NOMO-1 (cell line): ENCODE measurements at regions not wholly inside any gene's neighbourhood (a gene's known extent, or its start where the extent isn't known, plus 50 kb on each side); places are given as distances from the start of the nearest gene placed in this dataset.
"Not testable (repeated sequence)": the region's sequence is repeated elsewhere in the genome, so short reads cannot be mapped to it uniquely, and the experiment has no call there.

Experiments
- DNase-seq, 2 experiments: peaks; one replicate each; lab custom pipeline; 2025; ENCODE audit not compliant: unreplicated experiment in 2 of 2; lab: John Stamatoyannopoulos, UW

DNA sequence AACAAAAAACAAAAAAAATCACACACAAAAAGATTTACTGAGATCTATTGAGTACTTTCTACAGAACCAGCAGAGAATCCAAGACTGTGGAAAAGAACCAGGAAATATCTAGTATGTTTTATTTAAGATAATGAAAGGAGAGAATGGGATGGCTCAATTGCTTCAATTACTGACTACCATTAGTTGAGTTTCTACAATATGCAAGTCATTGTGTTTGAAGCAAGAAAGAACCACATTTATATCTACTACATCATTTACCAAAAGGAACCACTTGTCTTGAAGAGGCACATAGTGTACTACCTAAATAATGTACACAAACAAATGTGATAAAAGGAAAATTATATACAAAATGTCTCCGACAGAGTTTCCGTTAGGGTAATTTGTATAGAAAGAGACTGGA lies 325.9 kb upstream of the TNC start:
- no peak for DNase-seq

- no peak for DNase-seq
Observed at GRCh38 chr9:115444959-115445358, 327.0 kb upstream of the TNC start.

GRCh38 chr9:115445655-115446054 lies 327.7 kb upstream of the TNC start:
- DNase-seq, result no peak

DNA sequence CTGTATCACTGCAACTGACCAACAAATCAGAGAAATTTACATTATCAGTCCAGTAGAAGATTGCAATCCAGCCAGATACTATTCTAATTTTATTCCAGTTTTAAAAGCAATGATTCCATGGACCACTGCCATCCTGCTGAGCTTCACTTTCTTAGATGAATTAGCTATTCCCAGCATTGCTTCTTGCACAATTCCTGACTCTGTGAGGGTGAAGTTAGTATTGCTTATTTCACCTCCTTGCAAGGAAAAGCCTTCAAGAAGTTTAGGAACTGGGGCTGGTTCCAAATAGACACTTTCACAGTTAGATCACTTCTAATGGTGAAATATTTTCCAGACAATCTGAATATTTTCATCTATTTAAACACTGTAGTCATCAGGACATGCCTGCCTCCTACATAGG lies 338.6 kb upstream of the TNC start:
- DNase-seq, result no peak

GRCh38 chr9:115461280-115461679 lies 343.3 kb upstream of the TNC start:
- DNase-seq, result no peak

- DNase-seq, result no peak
Observed at GRCh38 chr9:115462623-115463022, 344.7 kb upstream of the TNC start.

DNA sequence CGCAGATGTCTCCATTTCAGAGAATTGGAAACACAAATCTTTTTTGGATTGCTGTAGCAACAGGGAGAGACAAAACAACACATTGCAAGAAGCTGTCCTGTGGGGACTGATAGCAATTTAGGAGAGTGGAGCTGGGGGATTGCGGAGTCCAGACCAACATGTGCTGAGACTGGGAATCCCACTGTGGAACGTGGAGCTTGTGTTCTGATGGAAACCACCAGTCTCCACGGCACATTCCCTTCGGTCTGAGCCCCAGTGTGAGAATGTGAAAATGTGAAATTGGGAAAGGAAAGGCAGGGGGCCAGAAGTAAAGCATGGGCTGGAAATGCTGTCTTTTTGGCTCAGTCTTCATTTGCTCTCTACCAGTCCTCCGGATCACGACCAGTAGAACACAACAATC lies 348.8 kb upstream of the TNC start:
- no peak for DNase-seq

DNA sequence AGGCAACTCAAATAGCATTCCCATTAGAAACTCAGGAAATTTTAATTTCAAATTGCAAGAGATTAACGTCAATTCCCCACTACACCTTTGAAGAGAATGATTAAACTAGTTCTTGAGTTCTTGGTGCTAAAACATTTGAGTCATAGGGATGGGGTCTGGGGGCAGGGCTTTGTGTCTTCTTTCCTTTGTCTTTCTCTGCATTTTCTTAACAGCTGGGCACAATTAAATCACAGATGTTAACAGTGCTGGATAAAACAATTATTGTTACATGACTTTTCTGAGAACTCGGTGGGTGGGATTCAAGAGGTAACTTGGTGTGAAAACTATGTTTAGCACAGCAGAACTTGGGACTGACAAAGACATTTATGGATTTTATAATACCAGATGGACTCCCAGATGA lies 351.9 kb upstream of the TNC start:
- DNase-seq, result no peak

DNA sequence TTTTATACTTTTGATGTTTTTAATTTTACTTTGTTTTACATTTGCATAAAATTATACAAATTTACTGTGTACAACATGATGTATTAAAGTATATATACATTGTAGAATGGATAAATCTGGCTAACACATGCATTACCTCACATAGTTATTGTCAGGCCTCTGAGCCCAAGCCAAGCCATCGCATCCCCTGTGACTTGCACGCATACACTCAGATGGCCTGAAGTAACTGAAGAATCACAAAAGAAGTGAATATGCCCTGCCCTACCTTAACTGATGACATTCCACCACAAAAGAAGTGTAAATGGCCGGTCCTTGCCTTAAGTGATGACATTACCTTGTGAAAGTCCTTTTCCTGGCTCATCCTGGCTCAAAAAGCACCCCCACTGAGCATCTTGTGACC lies 355.1 kb upstream of the TNC start:
- DNase-seq, result not testable (repeated sequence)

GRCh38 chr9:115481769-115482168 lies 363.8 kb upstream of the TNC start:
- no peak for DNase-seq

- DNase-seq, result no peak
Observed at GRCh38 chr9:115482747-115483146, 364.8 kb upstream of the TNC start.

GRCh38 chr9:115492869-115493268 lies 374.9 kb upstream of the TNC start:
- no peak for DNase-seq

- no peak for DNase-seq
Observed at GRCh38 chr9:115494393-115494792, 376.4 kb upstream of the TNC start.

DNA sequence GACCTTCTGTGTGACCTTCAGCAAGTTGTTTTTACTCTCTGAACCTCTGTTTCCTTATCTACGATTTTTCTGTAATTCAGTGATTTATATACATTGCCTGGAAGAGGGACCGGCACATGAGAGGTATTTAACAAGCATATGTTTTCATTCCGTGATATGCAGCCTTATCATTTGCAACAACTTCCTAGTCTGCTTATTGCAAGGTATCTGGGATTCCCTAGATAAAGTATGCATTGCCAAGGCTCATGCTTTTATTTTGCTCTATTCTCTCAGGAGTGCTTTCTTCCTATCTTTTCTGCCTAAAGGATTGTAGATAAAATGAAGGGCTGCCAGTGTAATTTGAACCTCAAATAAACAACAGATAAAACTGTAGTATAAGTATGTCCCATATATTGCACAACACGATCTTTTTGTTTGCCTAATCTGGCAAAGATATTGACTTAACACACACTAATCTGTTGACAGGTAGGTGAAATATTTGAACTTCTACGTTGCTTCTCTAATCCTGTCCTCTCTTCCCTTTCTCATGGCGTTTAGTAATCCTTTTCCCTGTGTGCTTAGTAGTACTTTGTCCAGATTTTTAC lies 377.2 kb upstream of the TNC start:
- DNase-seq, result no peak

DNA sequence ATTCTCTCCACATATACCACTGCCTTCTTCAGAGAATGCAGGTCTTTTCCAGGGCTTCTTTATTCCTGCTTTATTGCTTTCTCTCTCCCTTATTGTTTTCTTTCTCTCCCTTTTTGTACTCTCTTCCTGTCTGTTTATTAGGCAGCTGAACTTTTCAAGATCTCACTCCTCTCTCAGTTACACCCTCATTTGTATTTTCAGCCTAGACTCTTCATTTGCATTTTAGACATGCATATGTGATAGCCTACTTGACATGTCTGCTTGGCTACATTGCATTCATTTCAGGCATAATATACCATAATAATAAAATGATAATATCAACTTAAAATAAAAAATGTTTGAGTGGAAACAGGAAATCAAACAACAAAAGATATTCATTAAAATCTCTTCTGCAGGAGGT lies 377.9 kb upstream of the TNC start:
- no peak for DNase-seq

DNA sequence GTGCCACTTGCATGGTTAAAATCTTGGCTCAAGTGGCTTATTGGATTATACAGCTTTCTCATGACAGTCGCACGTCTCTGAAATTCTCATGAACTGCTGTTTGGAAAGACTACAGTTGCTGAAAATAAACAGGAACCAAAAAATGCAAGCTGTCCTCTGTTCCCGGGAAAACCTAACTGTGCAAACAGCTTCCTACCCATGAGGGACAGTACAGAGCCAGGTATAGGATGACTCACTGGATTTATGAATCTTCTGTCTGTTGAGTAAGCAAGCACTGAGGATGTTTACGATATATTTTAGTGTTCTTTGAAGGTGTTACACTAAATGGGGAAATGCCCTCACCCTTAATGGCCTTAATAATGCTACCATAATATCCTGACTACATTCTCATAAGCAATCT lies 380.3 kb upstream of the TNC start:
- DNase-seq, result no peak

- no peak for DNase-seq
Observed at GRCh38 chr9:115507148-115507547, 389.2 kb upstream of the TNC start.

DNA sequence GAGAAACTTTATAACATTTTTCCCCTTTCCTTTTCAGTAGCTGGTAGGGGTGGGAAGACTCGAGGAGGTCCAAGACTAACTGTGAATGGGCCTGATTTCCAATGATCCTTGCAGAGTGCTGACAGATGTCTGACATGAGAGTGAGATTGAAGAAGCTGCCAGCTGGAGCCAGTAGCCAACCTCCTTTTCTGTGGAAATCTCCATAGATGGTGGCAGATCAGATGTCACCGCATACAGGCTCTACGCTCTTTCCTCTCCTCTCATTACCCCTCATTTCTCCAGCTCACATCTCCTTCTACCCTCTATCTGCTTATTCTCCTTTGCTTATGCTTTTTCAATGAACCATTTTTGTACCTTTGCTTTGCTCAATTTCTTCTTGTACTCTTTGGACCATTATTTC lies 395.2 kb upstream of the TNC start:
- no peak for DNase-seq

GRCh38 chr9:115514454-115514853 lies 396.5 kb upstream of the TNC start:
- DNase-seq, result no peak

DNA sequence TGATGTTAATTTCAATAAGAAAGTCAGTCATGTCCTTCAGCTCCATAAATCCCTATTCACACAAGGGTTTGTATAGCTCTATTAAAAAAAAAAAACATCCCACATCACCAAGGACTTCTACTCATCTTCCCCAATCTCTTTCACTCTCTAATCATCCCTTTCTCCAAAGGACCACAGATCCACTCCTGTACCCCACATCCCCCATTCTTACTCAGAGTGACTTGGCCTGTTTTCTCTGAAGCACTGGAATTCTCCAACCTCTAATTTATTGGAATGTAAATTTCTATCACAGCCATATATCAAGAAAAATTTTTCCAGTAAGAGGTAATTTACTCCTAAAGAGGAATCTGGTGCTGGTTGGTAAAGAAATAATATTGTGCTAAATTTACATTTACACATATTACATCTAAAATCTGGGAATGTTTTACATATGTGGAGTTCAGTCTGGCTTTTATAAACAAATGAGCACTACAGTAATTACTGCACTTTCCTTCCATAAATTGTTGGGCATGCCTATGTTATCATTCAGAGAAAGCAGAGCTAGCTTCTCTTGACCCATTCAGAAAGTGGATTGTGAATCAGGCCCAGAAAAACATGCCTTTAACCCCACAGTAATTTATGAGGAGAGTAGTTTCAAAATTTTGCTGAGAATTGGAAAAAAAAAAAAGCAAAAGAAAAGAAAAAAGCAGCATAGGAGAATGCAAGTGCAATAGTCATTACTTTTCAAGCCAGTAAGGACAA lies 399.5 kb upstream of the TNC start:
- DNase-seq, result no peak

DNA sequence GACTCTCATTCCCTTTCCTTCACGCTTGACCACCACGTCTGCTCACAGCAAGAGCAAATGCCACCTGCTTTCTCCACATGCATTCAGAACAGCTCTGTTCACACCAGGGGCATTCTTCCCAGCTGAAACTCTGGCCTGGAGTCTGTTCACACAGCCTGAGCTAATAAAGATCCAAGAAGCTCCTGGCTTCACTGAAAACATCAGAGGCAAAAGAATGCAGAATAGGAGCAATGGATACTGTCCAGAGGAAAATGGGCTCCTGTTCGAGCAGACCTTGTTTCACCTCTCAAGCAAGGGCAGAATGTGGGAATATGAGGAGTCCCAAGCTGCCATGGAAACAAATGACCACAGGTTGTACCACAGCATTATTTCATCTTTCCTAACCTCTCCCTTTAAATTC lies 402.7 kb upstream of the TNC start:
- no peak for DNase-seq

GRCh38 chr9:115522912-115523311 lies 405.0 kb upstream of the TNC start:
- no peak for DNase-seq
